ENCODE measurements at regions not wholly inside any gene's neighbourhood (a gene's known extent, or its start where the extent isn't known, plus 50 kb on each side); places are given as distances from the start of the nearest gene placed in this dataset.

GRCh38 chrX:69263251-69263820 is 98.1 kb upstream of the PJA1 start:
- Histone ChIP-seq H3K9me3 (no peaks in the 10 kb centered on the region), H3K4me3 (no peak overlapping the region), H3K27ac (no peak overlapping the region), H3K4me1 (no peaks in the 10 kb centered on the region), H3K36me3 (ENCODE audit: low read depth, missing control alignments) (no peaks in the 10 kb centered on the region), H3K27me3 (no peaks in the 10 kb centered on the region)
- intact Hi-C loops (cut with DNase I; ENCODE audit: low total_unique reads): no loop called here
- 57 to 61% methylated on average over 3 of the region's 3 CpGs for WGBS, 2 donors
- DNase-seq: no peak
- TF ChIP-seq POLR2A (IDR thresholded peaks at IDR 0.05): no peak

GRCh38 chrX:69262036-69262936 is 97.0 kb upstream of the PJA1 start:
- Histone ChIP-seq H3K4me1 (no peaks in the 10 kb centered on the region), H3K4me3 (no peak overlapping the region), H3K36me3 (ENCODE audit: low read depth, missing control alignments) (no peaks in the 10 kb centered on the region), H3K27me3 (no peaks in the 10 kb centered on the region), H3K27ac (no peak overlapping the region), H3K9me3 (no peaks in the 10 kb centered on the region)
- 88 to 94% methylated on average over 6 to 12 of the region's 12 CpGs for WGBS, 2 donors
- intact Hi-C loops (cut with DNase I; ENCODE audit: low total_unique reads): no loop called here
- DNase-seq: no peak
- TF ChIP-seq POLR2A (IDR thresholded peaks at IDR 0.05) (no peak), CTCF (IDR thresholded peaks at IDR 0.05) (no peak)

- Histone ChIP-seq H3K36me3 (ENCODE audit: low read depth, missing control alignments) (no peaks in the 10 kb centered on the region), H3K27ac (no peak overlapping the region), H3K9me3 (no peaks in the 10 kb centered on the region), H3K4me1 (no peaks in the 10 kb centered on the region), H3K4me3 (no peak overlapping the region), H3K27me3 (no peaks in the 10 kb centered on the region)
- no peak for DNase-seq
- no peak for TF ChIP-seq CTCF (IDR thresholded peaks at IDR 0.05)
- no peak for TF ChIP-seq POLR2A (IDR thresholded peaks at IDR 0.05)
- WGBS, 2 donors: 89 to 100% methylated on average over 1 to 2 of the region's 2 CpGs
- intact Hi-C loops (cut with DNase I; ENCODE audit: low total_unique reads): no loop called here
Measured at GRCh38 chrX:69260169-69260568, 94.9 kb upstream of the PJA1 start.

- no peak for TF ChIP-seq CTCF (IDR thresholded peaks at IDR 0.05)
- TF ChIP-seq POLR2A (IDR thresholded peaks at IDR 0.05): no peak
- intact Hi-C loops (cut with DNase I; ENCODE audit: low total_unique reads): no loop called here
- Histone ChIP-seq H3K9me3 (no peaks in the 10 kb centered on the region), H3K4me1 (no peaks in the 10 kb centered on the region), H3K27ac (no peak overlapping the region), H3K36me3 (ENCODE audit: low read depth, missing control alignments) (no peaks in the 10 kb centered on the region), H3K27me3 (no peaks in the 10 kb centered on the region), H3K4me3 (no peak overlapping the region)
- no peak for DNase-seq
- WGBS, 2 donors: 83 to 90% methylated on average over 2 to 4 of the region's 4 CpGs
Measured at GRCh38 chrX:69258893-69259292, 93.6 kb upstream of the PJA1 start.

GRCh38 chrX:69257499-69258127 is 92.4 kb upstream of the PJA1 start:
- Histone ChIP-seq H3K4me1 (no peaks in the 10 kb centered on the region), H3K36me3 (ENCODE audit: low read depth, missing control alignments) (no peaks in the 10 kb centered on the region), H3K4me3 (no peak overlapping the region), H3K27ac (no peak overlapping the region), H3K27me3 (no peaks in the 10 kb centered on the region), H3K9me3 (no peaks in the 10 kb centered on the region)
- TF ChIP-seq POLR2A (IDR thresholded peaks at IDR 0.05) (no peak), CTCF (IDR thresholded peaks at IDR 0.05) (no peak)
- DNase-seq: no peak
- WGBS, 2 donors: 67 to 70% methylated on average over 1 to 5 of the region's 5 CpGs
- intact Hi-C loops (cut with DNase I; ENCODE audit: low total_unique reads): no loop called here

All from testis (tissue), 2 donors.